Endothelial cell of umbilical vein (primary cell): ENCODE measurements at regions not wholly inside any gene's neighbourhood (a gene's known extent, or its start where the extent isn't known, plus 50 kb on each side); places are given as distances from the start of the nearest gene placed in this dataset.

ENCODE experiments used
- BruUV-seq: library from RNA; stranded (reverse); fragments of 400-500 nt; replicated peaks from 2 replicates; lab custom pipeline; 2021; lab: Mats Ljungman, UMichigan
- CTCF ChIA-PET: fragments of 300-600, 350-600 bp; sonication (Branson Sonifier 250); formaldehyde crosslinking; loops from one replicate; lab custom pipeline; 2021; ENCODE audit warnings: antibody characterized with exemption, inconsistent platforms; lab: Charles Lee
- POLR2A ChIA-PET: fragments of 300-600, 350-600 bp; sonication (Branson Sonifier 250); formaldehyde crosslinking; loops from one replicate; lab custom pipeline; 2021; ENCODE audit warnings: antibody characterized with exemption, inconsistent platforms; lab: Charles Lee
- DNase-seq: peaks from one replicate; pipeline ENCODE4 v3.0.0-alpha.2; 2011; ENCODE audit warnings: low read depth, low spot score
- FAIRE-seq: peaks from 2 replicates; lab custom pipeline; 2011; peaks lifted over from hg19 to GRCh38; lab: Jason Lieb, UNC
- H2AFZ ChIP-seq: 2 replicates; pipeline ENCODE4 v1.6.0; 2012; ENCODE audit warnings: low read depth, low read length, control low read depth, inconsistent platforms
- H3K27ac ChIP-seq: 2 replicates; pipeline ENCODE4 v1.5.1; 2011; ENCODE audit warnings: low read depth, mild to moderate bottlenecking, control low read depth, low read length, moderate library complexity; ENCODE audit not compliant: insufficient read depth
- H3K27me3 ChIP-seq, 2 experiments: 2 replicates each; pipeline versions ENCODE4 v1.6.0 to v1.6.1; 2011; ENCODE audit warnings: low read length in 2 of 2, mixed read lengths in 1 of 2; ENCODE audit not compliant: control insufficient read depth in 2 of 2, insufficient read depth in 2 of 2
- H3K36me3 ChIP-seq, 2 experiments: 2 replicates in 1 of 2; 3 replicates in 1 of 2; pipeline ENCODE4 v1.5.1; 2011; ENCODE audit warnings: low read length in 2 of 2, mild to moderate bottlenecking in 1 of 2, moderate library complexity in 1 of 2; ENCODE audit not compliant: control insufficient read depth in 2 of 2, insufficient read depth in 2 of 2; ENCODE audit errors: extremely low read depth in 1 of 2
- H3K4me1 ChIP-seq: 3 replicates; pipeline ENCODE4 v1.5.1; 2011; ENCODE audit warnings: mild to moderate bottlenecking, low read length; ENCODE audit not compliant: control insufficient read depth, insufficient read depth; ENCODE audit errors: extremely low read depth
- H3K4me2 ChIP-seq: 2 replicates; pipeline ENCODE4 v1.6.1; 2011; ENCODE audit warnings: low read length, control low read depth, mixed read lengths; ENCODE audit not compliant: insufficient read depth
- H3K4me3 ChIP-seq, 3 experiments: fragments of 200-600 bp in 1 of 3; sonication (generic), shearing (Covaris generic) in 1 of 3; replicated peaks in 1 of 3; 2 replicates each; pipeline ENCODE4 v1.5.1; 2011 to 2016; ENCODE audit warnings: control low read depth in 3 of 3, low read length in 3 of 3, mild to moderate bottlenecking in 2 of 3, inconsistent platforms in 1 of 3, low read depth in 1 of 3, moderate library complexity in 1 of 3; ENCODE audit not compliant: insufficient read depth in 1 of 3
- H3K79me2 ChIP-seq: 2 replicates; pipeline ENCODE4 v1.6.0; 2012; ENCODE audit warnings: low read length, inconsistent platforms; ENCODE audit not compliant: control insufficient read depth, insufficient read depth
- H3K9ac ChIP-seq: replicated peaks from 2 replicates; pipeline ENCODE3; 2011; ENCODE audit warnings: low read length, control low read depth; ENCODE audit not compliant: insufficient read depth; ENCODE audit errors: extremely low read depth
- H3K9me1 ChIP-seq: replicated peaks from 3 replicates; pipeline ENCODE4 v1.6.0; 2011; ENCODE audit warnings: mild to moderate bottlenecking, low read length; ENCODE audit not compliant: control insufficient read depth, insufficient read depth; ENCODE audit errors: extremely low read depth
- H3K9me3 ChIP-seq: replicated peaks from 2 replicates; pipeline ENCODE4 v1.5.1; 2012; ENCODE audit warnings: low read length, inconsistent platforms; ENCODE audit not compliant: control insufficient read depth, insufficient read depth
- H4K20me1 ChIP-seq: replicated peaks from 2 replicates; pipeline ENCODE3; 2011; ENCODE audit warnings: mild to moderate bottlenecking, low read length; ENCODE audit not compliant: control insufficient read depth, insufficient read depth; ENCODE audit errors: extremely low read depth
- EZH2 ChIP-seq: IDR thresholded peaks from 2 replicates; pipeline ENCODE4 v1.6.1; 2012; ENCODE audit warnings: borderline replicate concordance, low read depth, mild to moderate bottlenecking, moderate library complexity, low read length, inconsistent platforms; ENCODE audit not compliant: severe bottlenecking
- FOS ChIP-seq: IDR thresholded peaks from 2 replicates; pipeline ENCODE4 v1.6.1; 2011; ENCODE audit warnings: mild to moderate bottlenecking, low read length, moderate library complexity, borderline replicate concordance; ENCODE audit not compliant: insufficient read depth
- GATA2 ChIP-seq: IDR thresholded peaks from 2 replicates; pipeline ENCODE4 v1.7.0; 2011; ENCODE audit warnings: low read depth, mild to moderate bottlenecking, moderate library complexity, mixed read lengths, low read length; ENCODE audit not compliant: insufficient read length, insufficient read depth
- JUN ChIP-seq: IDR thresholded peaks from 2 replicates; pipeline ENCODE4 v1.6.1; 2011; ENCODE audit warnings: borderline replicate concordance, low read depth; ENCODE audit not compliant: insufficient read length, insufficient read depth
- MAX ChIP-seq: IDR thresholded peaks from 2 replicates; pipeline ENCODE4 v1.6.1; 2011; ENCODE audit not compliant: insufficient read depth, insufficient read length
- MYC ChIP-seq: IDR thresholded peaks from one replicate; pipeline ENCODE4 v1.6.1; 2011; ENCODE audit warnings: mild to moderate bottlenecking, low read depth, low read length
- POLR2A ChIP-seq: IDR thresholded peaks from 2 replicates; pipeline ENCODE4 v1.6.1; 2012; ENCODE audit warnings: low read depth, mild to moderate bottlenecking, control low read depth, low read length
- POLR2AphosphoS5 ChIP-seq: IDR thresholded peaks from 2 replicates; pipeline ENCODE4 v1.6.1; 2012; ENCODE audit warnings: low read depth, mild to moderate bottlenecking, control low read depth, low read length, moderate library complexity; ENCODE audit not compliant: insufficient read depth
- dilution Hi-C: fragments of 300-500 bp; cut with MboI; formaldehyde crosslinking; loops from one replicate; pipeline ENCODE4 v1.15.0; 2019; ENCODE audit warnings: low sequenced_read_pairs; ENCODE audit not compliant: extremely low pct_ligation_motif_present
- intact Hi-C: fragments of 100-400 bp; cut with micrococcal nuclease; formaldehyde crosslinking; loops from one replicate; pipeline ENCODE4 v1.10.0; 2022

GRCh38 chr14:76933515-76933914 lies 95.0 kb downstream of the IRF2BPL start:
- TF ChIP-seq POLR2AphosphoS5 (no peak), GATA2 (no peak), MAX (no peak), FOS (no peak)
- Histone ChIP-seq H3K36me3 (no peaks in the 10 kb centered on the region), H3K9ac (no peak overlapping the region), H3K79me2 (no peaks in the 10 kb centered on the region), H3K4me1 (no peaks in the 10 kb centered on the region), H3K9me3 (no peaks in the 10 kb centered on the region), H3K27ac (no peak overlapping the region), H3K27me3 (no peaks in the 10 kb centered on the region), H3K9me1 (no peaks in the 10 kb centered on the region), H4K20me1 (no peaks in the 10 kb centered on the region), H3K4me2 (no peak overlapping the region), H2AFZ (no peak overlapping the region), H3K4me3 (no peak overlapping the region)
- ChIA-PET CTCF (interaction anchor here (0.8 to 2.1 kb wide), 3 partner anchors 14 to 121 kb away, joined by 3 to 4 read pairs (median 3); no protein-coding TSS in a partner anchor), POLR2A (no interaction called here)
- intact Hi-C loops (no loop called here), dilution Hi-C loops (no loop called here)
- no TSS peak for BruUV-seq
- FAIRE-seq = no peak
- DNase-seq = no peak

GRCh38 chr14:76931631-76932402 lies 96.7 kb downstream of the IRF2BPL start:
- dilution Hi-C loops (no loop called here), intact Hi-C loops (no loop called here)
- Histone ChIP-seq H3K36me3 (no peaks in the 10 kb centered on the region), H4K20me1 (no peaks in the 10 kb centered on the region), H3K4me3 (no peak overlapping the region), H3K27me3 (no peaks in the 10 kb centered on the region), H3K4me1 (no peaks in the 10 kb centered on the region), H2AFZ (no peak overlapping the region), H3K9me3 (no peaks in the 10 kb centered on the region), H3K9me1 (no peaks in the 10 kb centered on the region), H3K9ac (no peak overlapping the region), H3K4me2 (no peak overlapping the region), H3K27ac (no peak overlapping the region), H3K79me2 (no peaks in the 10 kb centered on the region)
- POLR2A ChIA-PET = no interaction called here
- BruUV-seq = no TSS peak
- CTCF ChIA-PET = interaction anchor here (0.5 to 2.1 kb wide), 2 partner anchors 123 to 483 kb away, joined by 4 read pairs; no protein-coding TSS in a partner anchor
- DNase-seq = no peak
- TF ChIP-seq EZH2 (no peak), MYC (no peak), POLR2A (no peak), POLR2AphosphoS5 (no peak), JUN (no peak)
- no peak for FAIRE-seq
